Keratinocyte (primary cell): ENCODE measurements at regions not wholly inside any gene's neighbourhood (a gene's known extent, or its start where the extent isn't known, plus 50 kb on each side); places are given as distances from the start of the nearest gene placed in this dataset.

ENCODE experiments used
- DNase-seq: peaks from one replicate; pipeline ENCODE4 v3.0.0-alpha.2; 2011; ENCODE audit warnings: low read depth, missing footprints, low spot score
- FAIRE-seq: peaks from 2 replicates; lab custom pipeline; 2011; peaks lifted over from hg19 to GRCh38; lab: Jason Lieb, UNC
- H2AFZ ChIP-seq: 2 replicates; pipeline ENCODE4 v1.6.0; 2012; ENCODE audit warnings: low read length, control low read depth, inconsistent platforms; ENCODE audit not compliant: control insufficient read depth
- H3K27ac ChIP-seq: 2 replicates; pipeline ENCODE4 v1.5.1; 2011; ENCODE audit warnings: low read length; ENCODE audit not compliant: control insufficient read depth, insufficient read depth
- H3K27me3 ChIP-seq: 3 replicates; pipeline ENCODE4 v1.6.0; 2011; ENCODE audit warnings: low read length; ENCODE audit not compliant: control insufficient read depth, insufficient read depth; ENCODE audit errors: extremely low read depth
- H3K36me3 ChIP-seq, 2 experiments: 2 replicates in 1 of 2; 3 replicates in 1 of 2; pipeline ENCODE4 v1.5.1; 2011; ENCODE audit warnings: low read length in 2 of 2, mild to moderate bottlenecking in 1 of 2; ENCODE audit not compliant: control insufficient read depth in 2 of 2, insufficient read depth in 2 of 2; ENCODE audit errors: extremely low read depth in 1 of 2
- H3K4me1 ChIP-seq: 3 replicates; pipeline ENCODE4 v1.5.1; 2011; ENCODE audit warnings: low read length; ENCODE audit not compliant: control insufficient read depth, insufficient read depth; ENCODE audit errors: extremely low read depth
- H3K4me2 ChIP-seq: 3 replicates; pipeline ENCODE4 v1.6.0; 2011; ENCODE audit warnings: low read depth, low read length; ENCODE audit not compliant: control insufficient read depth, insufficient read depth; ENCODE audit errors: extremely low read depth
- H3K4me3 ChIP-seq, 3 experiments: fragments of 200-600 bp in 1 of 3; sonication (generic) in 1 of 3; 2 replicates in 2 of 3; 3 replicates in 1 of 3; pipeline ENCODE4 v1.5.1; 2011 to 2016; ENCODE audit warnings: low read length in 3 of 3, mild to moderate bottlenecking in 3 of 3, control low read depth in 2 of 3, inconsistent platforms in 1 of 3, low read depth in 1 of 3, mixed read lengths in 1 of 3, mixed run types in 1 of 3, moderate library complexity in 1 of 3; ENCODE audit not compliant: control insufficient read depth in 2 of 3, insufficient read depth in 2 of 3; ENCODE audit errors: extremely low read depth in 1 of 3
- H3K79me2 ChIP-seq: 2 replicates; pipeline ENCODE4 v1.6.0; 2012; ENCODE audit warnings: low read length; ENCODE audit not compliant: control insufficient read depth, insufficient read depth
- H3K9ac ChIP-seq: 3 replicates; pipeline ENCODE4 v1.6.0; 2011; ENCODE audit warnings: low read length; ENCODE audit not compliant: control insufficient read depth, insufficient read depth; ENCODE audit errors: extremely low read depth
- H3K9me1 ChIP-seq: 3 replicates; pipeline ENCODE4 v1.6.0; 2011; ENCODE audit warnings: low read length; ENCODE audit not compliant: control insufficient read depth, insufficient read depth; ENCODE audit errors: extremely low read depth
- H3K9me3 ChIP-seq: 2 replicates; pipeline ENCODE4 v1.5.1; 2012; ENCODE audit warnings: low read depth, low read length; ENCODE audit not compliant: control insufficient read depth
- H4K20me1 ChIP-seq: 3 replicates; pipeline ENCODE4 v1.6.0; 2011; ENCODE audit warnings: low read length; ENCODE audit not compliant: control insufficient read depth, insufficient read depth; ENCODE audit errors: extremely low read depth
- EZH2 ChIP-seq: IDR thresholded peaks from one replicate; pipeline ENCODE4 v1.6.1; 2012; ENCODE audit warnings: inconsistent platforms, mild to moderate bottlenecking, low read length, moderate library complexity
- dilution Hi-C: fragments of 300-500 bp; cut with MboI; formaldehyde crosslinking; loops from one replicate; pipeline ENCODE4 v1.7.0; 2020; ENCODE audit warnings: low sequenced_read_pairs; ENCODE audit not compliant: extremely low pct_ligation_motif_present
- TF ChIP-seq, protein P1 (sequence below), 3 experiments: IDR thresholded peaks in 1 of 3; conservative IDR thresholded peaks in 1 of 3; optimal IDR thresholded peaks in 1 of 3; 2 replicates in 2 of 3; 3 replicates in 1 of 3; pipeline versions ENCODE3 to v1.5.1; 2011; ENCODE audit warnings: low read length in 3 of 3, mild to moderate bottlenecking in 3 of 3, moderate library complexity in 2 of 3, control low read depth in 1 of 3, inconsistent platforms in 1 of 3; ENCODE audit not compliant: insufficient read depth in 2 of 3; ENCODE audit errors: extremely low read depth in 1 of 3

GRCh38 chr2:121081701-121082100, 203.3 kb downstream of the TFCP2L1 start:
- TF ChIP-seq EZH2 = no peak
- TF ChIP-seq, protein P1, sequence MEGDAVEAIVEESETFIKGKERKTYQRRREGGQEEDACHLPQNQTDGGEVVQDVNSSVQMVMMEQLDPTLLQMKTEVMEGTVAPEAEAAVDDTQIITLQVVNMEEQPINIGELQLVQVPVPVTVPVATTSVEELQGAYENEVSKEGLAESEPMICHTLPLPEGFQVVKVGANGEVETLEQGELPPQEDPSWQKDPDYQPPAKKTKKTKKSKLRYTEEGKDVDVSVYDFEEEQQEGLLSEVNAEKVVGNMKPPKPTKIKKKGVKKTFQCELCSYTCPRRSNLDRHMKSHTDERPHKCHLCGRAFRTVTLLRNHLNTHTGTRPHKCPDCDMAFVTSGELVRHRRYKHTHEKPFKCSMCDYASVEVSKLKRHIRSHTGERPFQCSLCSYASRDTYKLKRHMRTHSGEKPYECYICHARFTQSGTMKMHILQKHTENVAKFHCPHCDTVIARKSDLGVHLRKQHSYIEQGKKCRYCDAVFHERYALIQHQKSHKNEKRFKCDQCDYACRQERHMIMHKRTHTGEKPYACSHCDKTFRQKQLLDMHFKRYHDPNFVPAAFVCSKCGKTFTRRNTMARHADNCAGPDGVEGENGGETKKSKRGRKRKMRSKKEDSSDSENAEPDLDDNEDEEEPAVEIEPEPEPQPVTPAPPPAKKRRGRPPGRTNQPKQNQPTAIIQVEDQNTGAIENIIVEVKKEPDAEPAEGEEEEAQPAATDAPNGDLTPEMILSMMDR (optimal IDR thresholded peaks at IDR 0.05 in 1 of 3, IDR thresholded peaks at IDR 0.05 in 1 of 3, conservative IDR thresholded peaks at IDR 0.05 in 1 of 3; ENCODE audit: extremely low read depth in 1 of 3, insufficient read depth in 2 of 3, low read length in 3 of 3) = no peak
- no peak for FAIRE-seq
- no peaks in the 10 kb centered on the region for H3K9me1 ChIP-seq
- no peak overlapping the region for H3K9ac ChIP-seq
- H2AFZ ChIP-seq = no peak overlapping the region
- H3K36me3 ChIP-seq = no peaks in the 10 kb centered on the region
- dilution Hi-C loops = no loop called here
- no peak overlapping the region for H3K4me2 ChIP-seq
- DNase-seq = no peak
- peaks cover 36% of the 10 kb centered on the region for H3K27me3 ChIP-seq
- no peaks in the 10 kb centered on the region for H4K20me1 ChIP-seq
- H3K9me3 ChIP-seq = no peaks in the 10 kb centered on the region
- no peak overlapping the region for H3K27ac ChIP-seq
- no peak overlapping the region for H3K4me3 ChIP-seq
- peaks cover 2% of the 10 kb centered on the region for H3K4me1 ChIP-seq
- no peaks in the 10 kb centered on the region for H3K79me2 ChIP-seq

DNA sequence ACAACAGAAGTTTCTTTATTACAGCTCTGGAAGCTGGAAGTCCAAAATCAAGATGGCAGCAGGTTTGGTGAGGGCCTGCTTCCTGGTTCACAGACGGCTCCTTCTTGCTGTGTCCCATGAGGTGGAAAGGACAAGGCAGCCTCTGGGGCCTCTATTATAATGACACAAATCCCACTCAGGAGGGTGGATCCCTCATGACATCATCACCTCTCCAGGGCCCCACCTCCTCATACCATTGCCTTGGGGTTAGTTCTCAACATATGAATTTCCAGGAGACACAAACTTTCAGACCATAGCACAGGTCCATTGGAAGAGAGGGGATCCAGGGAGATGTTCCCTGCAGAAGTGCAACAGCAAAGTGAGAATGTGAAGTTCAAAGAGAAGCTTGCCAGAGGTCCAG, 202.8 kb downstream of the TFCP2L1 start:
- Histone ChIP-seq H3K9me3 (no peaks in the 10 kb centered on the region), H3K36me3 (no peaks in the 10 kb centered on the region), H3K27me3 (peaks cover 34% of the 10 kb centered on the region), H2AFZ (no peak overlapping the region), H3K9ac (no peak overlapping the region), H3K4me2 (no peak overlapping the region), H4K20me1 (no peaks in the 10 kb centered on the region), H3K27ac (no peak overlapping the region), H3K9me1 (no peaks in the 10 kb centered on the region), H3K4me1 (peaks cover 2% of the 10 kb centered on the region), H3K4me3 (no peak overlapping the region), H3K79me2 (no peaks in the 10 kb centered on the region)
- FAIRE-seq = no peak
- no peak for DNase-seq
- dilution Hi-C loops = no loop called here
- TF ChIP-seq EZH2 = no peak
- TF ChIP-seq, protein P1 (optimal IDR thresholded peaks at IDR 0.05 in 1 of 3, IDR thresholded peaks at IDR 0.05 in 1 of 3, conservative IDR thresholded peaks at IDR 0.05 in 1 of 3; ENCODE audit: extremely low read depth in 1 of 3, insufficient read depth in 2 of 3, low read length in 3 of 3) = no peak
